Karpas-422 (cell line): ENCODE measurements at regions not wholly inside any gene's neighbourhood (a gene's known extent, or its start where the extent isn't known, plus 50 kb on each side); places are given as distances from the start of the nearest gene placed in this dataset.

Source experiments
- DNase-seq: peaks from one replicate; pipeline ENCODE4 v3.0.0-alpha.2; 2015
- H2AFZ ChIP-seq: fragments of 200-600 bp; sonication (generic); 2 replicates; pipeline ENCODE4 v1.6.1; 2014; ENCODE audit warnings: antibody characterized with exemption, low read length, mixed read lengths
- H3K27ac ChIP-seq: fragments of 200-600 bp; sonication (generic); 2 replicates; pipeline ENCODE4 v1.5.1; 2014; ENCODE audit warnings: mild to moderate bottlenecking, low read length, moderate library complexity
- H3K27me3 ChIP-seq: fragments of 200-600 bp; sonication (generic); 2 replicates; pipeline ENCODE4 v1.6.1; 2014; ENCODE audit warnings: low read length, mixed read lengths
- H3K36me3 ChIP-seq: fragments of 200-600 bp; sonication (generic); 2 replicates; pipeline ENCODE4 v1.6.1; 2014; ENCODE audit warnings: low read length, mixed read lengths; ENCODE audit not compliant: insufficient read depth
- H3K4me1 ChIP-seq: fragments of 200-600 bp; sonication (generic); 2 replicates; pipeline ENCODE4 v1.6.1; 2014; ENCODE audit warnings: mild to moderate bottlenecking, low read length, mixed read lengths
- H3K4me2 ChIP-seq: fragments of 200-600 bp; sonication (generic); 2 replicates; pipeline ENCODE4 v1.6.1; 2014; ENCODE audit warnings: low read length, low read depth, mild to moderate bottlenecking; ENCODE audit not compliant: poor library complexity, severe bottlenecking
- H3K4me3 ChIP-seq: fragments of 200-600 bp; sonication (generic); 2 replicates; pipeline ENCODE4 v1.5.1; 2014; ENCODE audit warnings: mild to moderate bottlenecking, antibody characterized with exemption, low read length, mixed read lengths
- H3K79me2 ChIP-seq: fragments of 200-600 bp; sonication (generic); 2 replicates; pipeline ENCODE4 v1.6.1; 2014; ENCODE audit warnings: mild to moderate bottlenecking, low read length, mixed read lengths
- H3K9ac ChIP-seq: fragments of 200-600 bp; sonication (generic); 2 replicates; pipeline ENCODE4 v1.6.0; 2014; ENCODE audit warnings: low read length
- H3K9me2 ChIP-seq: fragments of 200-600 bp; sonication (generic), shearing (Covaris generic); replicated peaks from 2 replicates; pipeline ENCODE4 v1.6.0; 2014; ENCODE audit warnings: mild to moderate bottlenecking, low read length, moderate library complexity; ENCODE audit not compliant: insufficient read depth
- H3K9me3 ChIP-seq: fragments of 300-700, 200-600 bp; sonication (generic); 2 replicates; pipeline ENCODE4 v1.6.1; 2014; ENCODE audit warnings: low read length, mixed read lengths
- H4K20me1 ChIP-seq: fragments of 200-600 bp; sonication (generic); 2 replicates; pipeline ENCODE4 v1.6.1; 2014; ENCODE audit warnings: mild to moderate bottlenecking, antibody characterized with exemption, low read length, low read depth; ENCODE audit not compliant: insufficient read depth

DNA sequence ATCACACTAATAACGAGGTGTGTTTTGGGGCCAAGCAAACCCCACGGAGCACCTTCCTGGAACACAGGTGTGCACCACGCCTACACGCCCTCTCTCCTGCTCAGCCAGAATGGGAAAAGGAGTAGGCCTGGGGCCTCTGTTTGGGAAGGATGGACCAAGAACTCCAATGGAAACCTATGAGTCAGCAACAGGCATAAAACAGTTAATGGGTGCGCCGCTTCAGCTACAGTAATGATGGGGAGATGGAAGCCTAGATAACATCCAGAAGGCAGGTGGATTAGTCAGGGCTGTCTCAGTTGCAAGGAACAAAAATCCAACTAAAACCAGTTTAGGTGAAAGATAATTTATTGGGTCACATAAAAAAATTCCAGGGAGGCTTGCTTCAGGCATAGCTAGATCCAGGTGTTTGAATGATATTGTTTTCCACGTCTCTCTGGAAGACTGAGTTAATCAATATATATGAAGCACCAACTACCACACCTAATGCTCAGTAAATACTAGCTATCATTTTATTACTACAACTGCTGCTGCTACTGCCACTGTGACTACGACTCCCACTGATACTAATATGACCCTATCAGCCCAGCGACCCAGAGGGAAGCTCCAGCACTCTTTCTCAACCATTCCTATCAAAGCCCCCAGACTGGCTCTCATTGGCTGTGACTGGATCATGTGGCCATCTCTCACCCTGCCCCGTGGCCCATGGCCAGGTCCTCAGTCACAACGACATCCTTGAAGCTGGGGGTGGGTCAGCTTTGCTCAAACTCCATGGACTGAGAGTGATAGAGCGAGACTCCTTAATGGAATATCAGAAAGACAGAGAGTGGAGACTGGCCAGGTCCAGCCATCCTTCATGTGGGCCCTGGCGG is 155.2 kb upstream of the PTPN1 start:
- Histone ChIP-seq H3K27ac (no peak overlapping the region), H2AFZ (no peak overlapping the region), H3K9me2 (no peaks in the 10 kb centered on the region), H3K4me3 (no peak overlapping the region), H3K4me1 (no peaks in the 10 kb centered on the region), H3K9me3 (no peaks in the 10 kb centered on the region), H3K4me2 (no peak overlapping the region), H3K36me3 (no peaks in the 10 kb centered on the region), H3K79me2 (no peaks in the 10 kb centered on the region), H4K20me1 (no peaks in the 10 kb centered on the region), H3K27me3 (no peaks in the 10 kb centered on the region), H3K9ac (no peak overlapping the region)
- no peak for DNase-seq

DNA sequence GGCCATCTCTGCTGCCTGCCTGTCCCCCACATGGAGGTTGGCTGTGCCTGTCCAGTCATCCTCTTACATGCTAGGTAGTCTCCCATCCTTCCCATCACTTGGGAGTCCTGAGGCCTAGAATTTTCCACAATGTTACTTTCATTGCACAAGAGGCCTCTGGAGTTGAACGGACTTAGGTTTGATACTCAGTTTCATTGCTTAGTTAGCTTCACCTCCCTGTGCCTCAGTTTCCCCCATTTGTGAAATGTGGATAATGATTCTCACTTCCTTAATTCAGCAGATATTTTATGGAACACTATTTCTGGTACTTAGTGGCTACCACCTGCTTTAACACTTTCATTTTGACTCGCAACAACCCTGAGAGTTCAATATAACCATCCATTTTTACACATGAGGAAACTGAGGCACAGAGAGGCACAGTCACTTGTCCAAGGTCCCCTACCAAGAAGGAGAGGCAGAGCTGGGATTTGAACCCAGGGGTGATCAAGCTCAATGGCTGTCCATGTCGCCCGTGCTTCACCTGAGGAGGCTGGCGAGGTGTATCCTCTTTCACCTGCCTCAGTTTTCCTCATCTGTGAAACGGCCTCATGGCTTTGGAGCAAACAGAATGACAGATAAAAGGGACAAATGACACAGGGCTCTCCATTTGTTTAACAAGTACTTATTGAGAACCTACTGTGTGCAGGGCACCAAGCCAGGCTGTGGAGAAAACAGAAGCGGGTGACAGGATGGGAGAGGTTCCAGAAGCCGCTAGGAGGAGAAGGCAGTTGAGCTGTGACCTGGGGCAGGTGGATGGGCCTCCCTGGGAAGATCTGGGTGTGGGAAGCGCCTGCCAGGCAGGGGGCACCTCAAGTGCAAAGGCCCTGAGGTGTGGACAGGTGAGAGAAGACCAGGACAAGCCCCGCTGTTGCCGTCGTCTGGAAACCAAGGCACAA is 154.3 kb upstream of the PTPN1 start:
- DNase-seq, result no peak
- no peaks in the 10 kb centered on the region for H3K36me3 ChIP-seq
- H3K27me3 ChIP-seq, result no peaks in the 10 kb centered on the region
- H3K4me1 ChIP-seq, result no peaks in the 10 kb centered on the region
- H3K4me3 ChIP-seq, result no peak overlapping the region
- no peaks in the 10 kb centered on the region for H3K9me2 ChIP-seq
- H2AFZ ChIP-seq, result no peak overlapping the region
- no peaks in the 10 kb centered on the region for H4K20me1 ChIP-seq
- no peaks in the 10 kb centered on the region for H3K9me3 ChIP-seq
- H3K4me2 ChIP-seq, result no peak overlapping the region
- no peaks in the 10 kb centered on the region for H3K79me2 ChIP-seq
- no peak overlapping the region for H3K27ac ChIP-seq
- no peak overlapping the region for H3K9ac ChIP-seq

DNA sequence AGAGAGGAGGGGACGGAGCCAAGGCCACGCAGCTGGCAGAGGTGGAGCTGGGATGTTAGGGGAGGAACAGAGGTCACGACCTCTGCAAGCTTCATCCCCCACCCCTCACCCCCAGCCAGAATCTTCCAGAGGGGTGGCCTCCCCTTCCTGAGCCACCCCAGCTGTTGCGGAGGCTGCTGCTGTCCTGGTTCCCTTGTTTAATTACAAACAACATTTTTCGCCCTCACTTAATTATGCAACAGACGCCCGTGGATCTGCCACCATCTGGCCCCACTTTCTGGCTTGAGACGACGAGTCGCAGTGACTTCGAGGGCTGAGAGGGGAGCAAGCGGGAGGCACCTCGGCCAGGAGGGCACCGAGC is 153.7 kb upstream of the PTPN1 start:
- no peaks in the 10 kb centered on the region for H3K27me3 ChIP-seq
- no peaks in the 10 kb centered on the region for H3K9me2 ChIP-seq
- no peaks in the 10 kb centered on the region for H3K9me3 ChIP-seq
- H3K9ac ChIP-seq, result no peak overlapping the region
- H4K20me1 ChIP-seq, result no peaks in the 10 kb centered on the region
- no peak overlapping the region for H3K27ac ChIP-seq
- no peaks in the 10 kb centered on the region for H3K36me3 ChIP-seq
- H2AFZ ChIP-seq, result no peak overlapping the region
- no peak overlapping the region for H3K4me2 ChIP-seq
- DNase-seq, result no peak
- H3K4me1 ChIP-seq, result no peaks in the 10 kb centered on the region
- H3K4me3 ChIP-seq, result no peak overlapping the region
- H3K79me2 ChIP-seq, result no peaks in the 10 kb centered on the region

DNA sequence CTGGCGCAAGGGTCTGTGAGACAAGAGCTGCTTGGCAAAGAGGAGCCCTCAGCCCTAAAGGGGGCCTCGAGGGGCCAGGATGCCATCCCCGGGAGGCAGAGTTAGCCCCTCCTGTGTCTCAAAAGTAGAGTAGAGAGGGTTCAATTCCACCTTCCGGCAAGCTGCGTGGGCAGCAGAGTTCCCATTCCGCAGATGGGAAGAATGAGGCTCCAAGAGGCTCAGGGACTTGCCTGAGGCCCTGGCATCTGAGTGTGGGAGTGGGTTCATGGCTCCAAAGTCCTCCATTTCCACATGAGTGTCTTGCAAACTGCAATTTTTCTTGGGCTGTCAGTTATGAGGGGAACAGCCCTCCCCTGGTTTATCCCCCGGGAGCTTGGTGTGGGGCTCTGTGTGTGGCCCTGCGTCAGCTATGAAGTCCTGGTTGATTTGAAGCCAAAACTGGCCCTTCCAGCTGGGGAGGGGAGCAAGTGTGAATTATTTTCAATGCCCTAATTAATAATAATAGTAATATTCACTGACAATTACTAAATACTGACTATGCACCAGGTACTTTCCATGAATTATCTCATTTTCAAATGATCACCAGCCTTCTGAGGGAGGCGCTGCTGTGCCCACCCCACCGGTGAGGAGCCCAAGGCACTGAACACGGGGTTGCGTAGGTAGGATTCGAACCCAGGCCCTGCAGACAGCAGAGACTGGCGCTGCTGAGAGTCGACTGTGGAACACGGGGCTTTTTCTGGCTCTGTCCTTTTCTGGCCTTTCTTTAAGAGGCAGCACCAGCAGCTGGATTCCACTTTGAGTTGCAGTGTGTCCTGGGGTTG is 153.0 kb upstream of the PTPN1 start:
- Histone ChIP-seq H3K36me3 (no peaks in the 10 kb centered on the region), H3K9me3 (no peaks in the 10 kb centered on the region), H3K9ac (no peak overlapping the region), H3K79me2 (no peaks in the 10 kb centered on the region), H3K4me2 (no peak overlapping the region), H3K27me3 (no peaks in the 10 kb centered on the region), H3K9me2 (no peaks in the 10 kb centered on the region), H2AFZ (no peak overlapping the region), H3K4me3 (no peak overlapping the region), H3K4me1 (no peaks in the 10 kb centered on the region), H3K27ac (no peak overlapping the region), H4K20me1 (no peaks in the 10 kb centered on the region)
- DNase-seq, result no peak

DNA sequence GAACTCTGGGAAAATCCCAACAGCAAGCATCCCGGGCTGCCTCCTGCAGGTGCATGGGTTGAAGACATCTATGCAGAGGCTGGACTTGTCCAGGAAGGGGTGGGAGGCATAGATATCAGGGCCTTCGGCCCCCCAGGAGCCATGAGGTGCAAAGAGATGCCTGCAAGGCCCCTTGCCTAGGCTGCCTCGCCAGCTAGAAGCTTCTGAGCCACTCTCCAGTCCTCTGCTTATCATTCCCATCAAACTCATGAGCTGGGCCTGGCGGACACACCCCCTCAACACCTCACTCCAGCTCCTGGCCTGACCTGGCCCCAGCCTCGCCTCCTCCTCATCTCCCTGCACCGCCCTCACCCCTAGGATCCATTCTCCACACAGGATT is 152.4 kb upstream of the PTPN1 start:
- no peak overlapping the region for H3K4me3 ChIP-seq
- H3K27ac ChIP-seq, result no peak overlapping the region
- H3K79me2 ChIP-seq, result no peaks in the 10 kb centered on the region
- H3K4me2 ChIP-seq, result no peak overlapping the region
- no peaks in the 10 kb centered on the region for H4K20me1 ChIP-seq
- DNase-seq, result no peak
- H2AFZ ChIP-seq, result no peak overlapping the region
- H3K9me3 ChIP-seq, result no peaks in the 10 kb centered on the region
- H3K9me2 ChIP-seq, result no peaks in the 10 kb centered on the region
- H3K27me3 ChIP-seq, result no peaks in the 10 kb centered on the region
- no peak overlapping the region for H3K9ac ChIP-seq
- H3K36me3 ChIP-seq, result no peaks in the 10 kb centered on the region
- no peaks in the 10 kb centered on the region for H3K4me1 ChIP-seq

DNA sequence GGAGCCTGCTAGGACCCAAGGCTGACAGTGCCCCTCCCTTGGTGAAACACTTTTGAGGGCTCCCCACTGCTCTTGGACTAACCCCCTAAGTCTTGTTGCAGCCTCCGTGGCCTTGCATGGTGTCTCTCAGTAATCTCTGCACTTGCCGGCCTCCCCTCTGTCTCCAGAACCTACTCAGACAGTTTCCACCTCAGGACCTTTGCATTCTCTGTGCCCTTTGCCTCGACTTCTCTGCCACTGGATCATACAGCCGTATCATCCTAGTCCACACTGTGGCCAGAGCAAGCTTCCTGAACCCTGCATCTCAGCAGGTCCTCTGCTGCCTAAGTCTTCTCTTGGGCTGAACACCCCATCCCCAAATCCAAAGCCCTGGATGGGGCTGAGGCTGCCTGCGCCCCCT is 152.0 kb upstream of the PTPN1 start:
- H3K27me3 ChIP-seq, result no peaks in the 10 kb centered on the region
- DNase-seq, result no peak
- H3K36me3 ChIP-seq, result no peaks in the 10 kb centered on the region
- no peak overlapping the region for H3K9ac ChIP-seq
- H3K4me3 ChIP-seq, result no peak overlapping the region
- H3K27ac ChIP-seq, result no peak overlapping the region
- H3K9me2 ChIP-seq, result no peaks in the 10 kb centered on the region
- H3K4me1 ChIP-seq, result no peaks in the 10 kb centered on the region
- H3K4me2 ChIP-seq, result no peak overlapping the region
- no peaks in the 10 kb centered on the region for H3K9me3 ChIP-seq
- no peaks in the 10 kb centered on the region for H4K20me1 ChIP-seq
- no peak overlapping the region for H2AFZ ChIP-seq
- H3K79me2 ChIP-seq, result no peaks in the 10 kb centered on the region

DNA sequence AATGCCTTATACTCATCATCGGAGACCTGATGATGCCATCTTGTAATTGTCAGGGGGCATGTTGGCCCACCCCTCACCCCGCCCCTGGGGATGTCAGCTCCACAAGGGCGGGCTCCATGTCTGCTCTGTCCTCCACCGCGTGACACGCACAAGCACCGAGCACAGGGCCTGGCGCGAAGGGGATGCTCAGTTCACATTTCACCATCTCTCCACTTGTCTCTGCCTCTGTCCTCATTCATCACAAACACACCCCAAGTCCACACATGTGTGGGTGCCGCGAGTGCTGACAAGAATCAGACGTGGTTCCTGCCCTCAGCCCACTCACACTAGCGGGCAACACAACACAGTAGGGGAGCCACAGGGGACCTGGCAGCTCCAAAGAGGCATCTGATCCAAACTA is 151.2 kb upstream of the PTPN1 start:
- H3K27ac ChIP-seq, result no peak overlapping the region
- no peaks in the 10 kb centered on the region for H3K27me3 ChIP-seq
- no peak overlapping the region for H3K4me2 ChIP-seq
- H3K4me1 ChIP-seq, result no peaks in the 10 kb centered on the region
- no peaks in the 10 kb centered on the region for H4K20me1 ChIP-seq
- H3K79me2 ChIP-seq, result no peaks in the 10 kb centered on the region
- H3K9me3 ChIP-seq, result no peaks in the 10 kb centered on the region
- H2AFZ ChIP-seq, result no peak overlapping the region
- DNase-seq, result no peak
- no peak overlapping the region for H3K4me3 ChIP-seq
- no peaks in the 10 kb centered on the region for H3K9me2 ChIP-seq
- no peak overlapping the region for H3K9ac ChIP-seq
- no peaks in the 10 kb centered on the region for H3K36me3 ChIP-seq
